KMS-11 (cell line): ENCODE measurements at regions not wholly inside any gene's neighbourhood (a gene's known extent, or its start where the extent isn't known, plus 50 kb on each side); places are given as distances from the start of the nearest gene placed in this dataset.

ENCODE experiments used
- H2AFZ ChIP-seq: fragments of 200-600 bp; sonication (generic); 2 replicates; pipeline ENCODE4 v1.6.1; 2016; ENCODE audit warnings: antibody characterized with exemption, mixed run types, low read depth
- H3K27ac ChIP-seq: fragments of 200-600 bp; sonication (generic); 2 replicates; pipeline ENCODE4 v1.6.1; 2016; ENCODE audit warnings: mild to moderate bottlenecking, mixed run types
- H3K27me3 ChIP-seq: fragments of 200-600 bp; sonication (generic); 2 replicates; pipeline ENCODE4 v1.6.1; 2017; ENCODE audit warnings: mild to moderate bottlenecking, low read depth, mixed run types, moderate library complexity; ENCODE audit not compliant: insufficient read depth
- H3K36me3 ChIP-seq: fragments of 200-600 bp; sonication (generic); 2 replicates; pipeline ENCODE4 v1.6.1; 2017; ENCODE audit warnings: mild to moderate bottlenecking, mixed run types; ENCODE audit not compliant: insufficient read depth
- H3K4me1 ChIP-seq: fragments of 200-600 bp; sonication (generic); 2 replicates; pipeline ENCODE4 v1.6.1; 2016; ENCODE audit warnings: mild to moderate bottlenecking, low read depth, mixed run types; ENCODE audit not compliant: poor library complexity, severe bottlenecking
- H3K4me2 ChIP-seq: fragments of 200-600 bp; sonication (generic); 2 replicates; pipeline ENCODE4 v1.7.0; 2016; ENCODE audit warnings: mild to moderate bottlenecking, mixed run types
- H3K4me3 ChIP-seq: fragments of 200-600 bp; sonication (generic); IDR thresholded peaks from 2 replicates; pipeline ENCODE4 v1.6.1; 2017; ENCODE audit warnings: low read depth, low read length, mixed read lengths; ENCODE audit not compliant: insufficient read depth
- H3K79me2 ChIP-seq: fragments of 200-600 bp; sonication (generic); 2 replicates; pipeline ENCODE4 v1.6.1; 2016; ENCODE audit warnings: low read depth, mixed run types; ENCODE audit not compliant: insufficient read depth
- H3K9ac ChIP-seq: fragments of 200-600 bp; sonication (generic); 2 replicates; pipeline ENCODE4 v1.6.1; 2016; ENCODE audit warnings: mild to moderate bottlenecking, mixed run types
- H4K20me1 ChIP-seq: fragments of 200-600 bp; sonication (generic); 2 replicates; pipeline ENCODE4 v1.6.1; 2016; ENCODE audit warnings: mild to moderate bottlenecking, mixed run types; ENCODE audit not compliant: insufficient read depth
- CTCF ChIP-seq: fragments of 200-600 bp; sonication (generic); conservative IDR thresholded peaks from 2 replicates; pipeline ENCODE4 v1.6.1; 2017; ENCODE audit warnings: low read depth, mild to moderate bottlenecking, antibody characterized with exemption, low read length, moderate library complexity, mixed read lengths

DNA sequence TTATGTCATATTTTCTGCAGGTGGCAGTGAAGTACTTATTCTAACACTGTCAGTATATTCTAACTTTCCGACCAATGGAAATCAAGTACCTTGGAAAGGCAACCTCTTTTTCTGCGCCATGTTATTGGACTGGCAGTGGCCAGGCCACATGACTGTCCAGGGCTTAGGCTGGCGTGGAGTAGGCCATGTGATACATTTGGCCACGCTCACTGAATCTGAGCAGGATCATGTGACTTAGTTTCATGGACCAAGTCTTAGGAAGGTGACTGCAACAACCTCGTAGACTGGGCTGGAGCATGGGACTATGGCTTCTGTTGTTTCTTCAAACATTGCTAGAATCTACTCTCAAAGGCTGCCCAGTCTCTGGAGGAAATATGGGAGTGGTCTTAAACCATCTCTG is 60.4 kb upstream of the HAAO start:
- H3K9ac ChIP-seq: no peak overlapping the region
- no peaks in the 10 kb centered on the region for H3K36me3 ChIP-seq
- H4K20me1 ChIP-seq: no peaks in the 10 kb centered on the region
- H3K4me2 ChIP-seq: no peak overlapping the region
- no peak overlapping the region for H2AFZ ChIP-seq
- H3K27ac ChIP-seq: no peak overlapping the region
- H3K4me1 ChIP-seq: no peaks in the 10 kb centered on the region
- no peak for TF ChIP-seq CTCF
- H3K4me3 ChIP-seq: no peak overlapping the region
- no peaks in the 10 kb centered on the region for H3K27me3 ChIP-seq
- no peaks in the 10 kb centered on the region for H3K79me2 ChIP-seq

- H4K20me1 ChIP-seq: no peaks in the 10 kb centered on the region
- no peak overlapping the region for H2AFZ ChIP-seq
- TF ChIP-seq CTCF: no peak
- no peaks in the 10 kb centered on the region for H3K4me1 ChIP-seq
- no peak overlapping the region for H3K27ac ChIP-seq
- no peak overlapping the region for H3K4me3 ChIP-seq
- no peaks in the 10 kb centered on the region for H3K36me3 ChIP-seq
- H3K79me2 ChIP-seq: no peaks in the 10 kb centered on the region
- no peaks in the 10 kb centered on the region for H3K27me3 ChIP-seq
- no peak overlapping the region for H3K4me2 ChIP-seq
- H3K9ac ChIP-seq: no peak overlapping the region
Measured at GRCh38 chr2:42851740-42852250, 59.4 kb upstream of the HAAO start.

DNA sequence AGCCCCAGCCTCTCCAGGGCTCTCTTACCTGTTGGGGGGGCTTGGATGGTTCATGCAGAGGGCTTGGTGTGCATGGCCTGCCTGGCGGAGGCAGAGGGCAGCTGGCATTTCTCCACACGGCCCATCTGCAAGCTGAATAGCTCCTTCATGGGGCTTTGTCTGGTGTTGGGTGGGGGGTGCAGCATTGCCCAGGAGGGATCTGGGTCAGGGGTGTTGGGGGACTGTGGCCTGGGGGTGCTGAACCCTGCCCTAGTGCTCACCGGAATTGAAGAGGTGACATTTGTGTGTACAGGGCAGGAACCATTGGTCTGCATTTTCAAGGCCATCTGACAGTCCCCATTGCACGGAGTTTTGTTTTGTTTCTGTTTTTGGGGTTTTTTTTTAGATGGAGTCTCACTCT is 58.8 kb upstream of the HAAO start:
- no peak overlapping the region for H2AFZ ChIP-seq
- H3K4me2 ChIP-seq: no peak overlapping the region
- no peaks in the 10 kb centered on the region for H3K4me1 ChIP-seq
- H3K27ac ChIP-seq: no peak overlapping the region
- no peaks in the 10 kb centered on the region for H3K36me3 ChIP-seq
- no peak overlapping the region for H3K9ac ChIP-seq
- H3K27me3 ChIP-seq: no peaks in the 10 kb centered on the region
- H3K79me2 ChIP-seq: no peaks in the 10 kb centered on the region
- no peak for TF ChIP-seq CTCF
- no peaks in the 10 kb centered on the region for H4K20me1 ChIP-seq
- H3K4me3 ChIP-seq: no peak overlapping the region

GRCh38 chr2:42850016-42850805 is 57.8 kb upstream of the HAAO start:
- no peak overlapping the region for H3K9ac ChIP-seq
- H3K4me1 ChIP-seq: no peaks in the 10 kb centered on the region
- H3K4me3 ChIP-seq: no peak overlapping the region
- no peaks in the 10 kb centered on the region for H3K79me2 ChIP-seq
- H2AFZ ChIP-seq: no peak overlapping the region
- H3K4me2 ChIP-seq: no peak overlapping the region
- H3K27me3 ChIP-seq: no peaks in the 10 kb centered on the region
- no peak for TF ChIP-seq CTCF
- H3K27ac ChIP-seq: no peak overlapping the region
- H4K20me1 ChIP-seq: no peaks in the 10 kb centered on the region
- no peaks in the 10 kb centered on the region for H3K36me3 ChIP-seq
